ENCODE measurements at regions not wholly inside any gene's neighbourhood (a gene's known extent, or its start where the extent isn't known, plus 50 kb on each side); places are given as distances from the start of the nearest gene placed in this dataset.

- TF ChIP-seq USF2 (IDR thresholded peaks at IDR 0.05; ENCODE audit: borderline replicate concordance, low read depth, low read length), result no peak
- no peak for TF ChIP-seq USF1 (IDR thresholded peaks at IDR 0.05; ENCODE audit: borderline replicate concordance, low read depth)
- no peak for TF ChIP-seq JUND (IDR thresholded peaks at IDR 0.05)
- no peak for TF ChIP-seq EZH2phosphoT487 (IDR thresholded peaks at IDR 0.05; ENCODE audit: borderline replicate concordance, low read depth)
- TF ChIP-seq EP300 (IDR thresholded peaks at IDR 0.05; ENCODE audit: borderline replicate concordance in 1 of 2, low read depth in 1 of 2, low read length in 1 of 2), result no peak
- TF ChIP-seq TAF1 (IDR thresholded peaks at IDR 0.05; ENCODE audit: borderline replicate concordance, low read depth, low read length), result no peak
- Histone ChIP-seq H3K9me2 (no peaks in the 10 kb centered on the region), H3K4me2 (no peak overlapping the region), H4K20me1 (ENCODE audit: insufficient read depth) (no peaks in the 10 kb centered on the region), H3K27ac (ENCODE audit: low read depth in 2 of 2, low read length in 1 of 2) (no peak overlapping the region), H3K27me3 (ENCODE audit: insufficient read depth) (no peaks in the 10 kb centered on the region), H3K36me3 (replicated peaks in 1 of 2; ENCODE audit: control insufficient read depth in 1 of 2, insufficient read depth in 2 of 2, low read length in 1 of 2) (no peaks in the 10 kb centered on the region), H3K9ac (no peak overlapping the region), H3K4me3 (ENCODE audit: low read depth in 2 of 2, low read length in 1 of 2) (no peak overlapping the region), H3K9me3 (no peaks in the 10 kb centered on the region), H2AFZ (ENCODE audit: low read depth) (no peak overlapping the region), H3K79me2 (ENCODE audit: insufficient read depth) (no peaks in the 10 kb centered on the region), H3K4me1 (ENCODE audit: control insufficient read depth in 1 of 2, insufficient read depth in 2 of 2, low read depth in 1 of 2, low read length in 1 of 2) (peaks cover 2 to 6% of the 10 kb centered on the region in 2 experiments; a peak in 1 of 4 replicates), H3F3A (replicated peaks; ENCODE audit: insufficient read depth) (no peaks in the 10 kb centered on the region)
- ChIA-PET CTCF (interaction anchor here (0.9 kb wide), 1 partner anchor 13 kb away, joined by 3 read pairs; no protein-coding TSS in a partner anchor), POLR2A (no interaction called here)
- WGBS (ENCODE audit: low lambda C conversion rate), result 62% methylated on average over 2 of the region's 2 CpGs
- no peak for DNase-seq
These were observed 270.9 kb downstream of the GAS1 start for GRCh38 chr9:86676396-86676795.

GRCh38 chr9:86675805-86676204, 271.5 kb downstream of the GAS1 start:
- no peak overlapping the region for H3K4me2 ChIP-seq
- H3K9ac ChIP-seq, result no peak overlapping the region
- no peaks in the 10 kb centered on the region for H3K27me3 ChIP-seq (ENCODE audit: insufficient read depth)
- 75% methylated on average over 5 of the region's 5 CpGs for WGBS (ENCODE audit: low lambda C conversion rate)
- 0 out of 2 replicates have a peak, but pooled peaks cover 4% of the 10 kb centered on the region for H3K9me3 ChIP-seq
- no peak for DNase-seq
- no peaks in the 10 kb centered on the region for H3K79me2 ChIP-seq (ENCODE audit: insufficient read depth)
- H3F3A ChIP-seq (replicated peaks; ENCODE audit: insufficient read depth), result no peaks in the 10 kb centered on the region
- no peaks in the 10 kb centered on the region for H3K9me2 ChIP-seq
- H4K20me1 ChIP-seq (ENCODE audit: insufficient read depth), result no peaks in the 10 kb centered on the region
- no peak overlapping the region for H3K27ac ChIP-seq (ENCODE audit: low read depth in 2 of 2, low read length in 1 of 2)
- H2AFZ ChIP-seq (ENCODE audit: low read depth), result no peak overlapping the region
- POLR2A ChIA-PET, result no interaction called here
- TF ChIP-seq JUND (IDR thresholded peaks at IDR 0.05), result no peak
- CTCF ChIA-PET, result no interaction called here
- H3K4me3 ChIP-seq (ENCODE audit: low read depth in 2 of 2, low read length in 1 of 2), result no peak overlapping the region
- no peaks in the 10 kb centered on the region for H3K36me3 ChIP-seq (replicated peaks in 1 of 2; ENCODE audit: control insufficient read depth in 1 of 2, insufficient read depth in 2 of 2, low read length in 1 of 2)
- peaks cover 2 to 6% of the 10 kb centered on the region in 2 experiments; a peak in 1 of 4 replicates for H3K4me1 ChIP-seq (ENCODE audit: control insufficient read depth in 1 of 2, insufficient read depth in 2 of 2, low read depth in 1 of 2, low read length in 1 of 2)

GRCh38 chr9:86674487-86674886, 272.8 kb downstream of the GAS1 start:
- H3K9me2 ChIP-seq, result no peaks in the 10 kb centered on the region

More at GRCh38 chr9:86674487-86674886, 272.8 kb downstream of the GAS1 start:
- no peak overlapping the region for H3K4me2 ChIP-seq
- H4K20me1 ChIP-seq (ENCODE audit: insufficient read depth), result no peaks in the 10 kb centered on the region
- H3K4me1 ChIP-seq (ENCODE audit: control insufficient read depth in 1 of 2, insufficient read depth in 2 of 2, low read depth in 1 of 2, low read length in 1 of 2), result peaks cover 2 to 6% of the 10 kb centered on the region in 2 experiments; a peak in 1 of 4 replicates
- no peaks in the 10 kb centered on the region for H3K36me3 ChIP-seq (replicated peaks in 1 of 2; ENCODE audit: control insufficient read depth in 1 of 2, insufficient read depth in 2 of 2, low read length in 1 of 2)
- no peak overlapping the region for H2AFZ ChIP-seq (ENCODE audit: low read depth)
- CTCF ChIA-PET, result interaction anchor here (1.0 to 1.1 kb wide), 2 partner anchors 15 to 24 kb away, joined by 3 read pairs; no protein-coding TSS in a partner anchor
- no peaks in the 10 kb centered on the region for H3K27me3 ChIP-seq (ENCODE audit: insufficient read depth)
- no peak overlapping the region; a peak in 1 of 4 replicates for H3K27ac ChIP-seq (ENCODE audit: low read depth in 2 of 2, low read length in 1 of 2)
- no peak overlapping the region for H3K9ac ChIP-seq
- no peaks in the 10 kb centered on the region for H3F3A ChIP-seq (replicated peaks; ENCODE audit: insufficient read depth)
- POLR2A ChIA-PET, result no interaction called here
- H3K79me2 ChIP-seq (ENCODE audit: insufficient read depth), result no peaks in the 10 kb centered on the region
- H3K9me3 ChIP-seq, result 0 out of 2 replicates have a peak, but pooled peaks cover 8% of the 10 kb centered on the region
- H3K4me3 ChIP-seq (ENCODE audit: low read depth in 2 of 2, low read length in 1 of 2), result no peak overlapping the region
- 23% methylated on average over 2 of the region's 2 CpGs for WGBS (ENCODE audit: low lambda C conversion rate)
- no peak for DNase-seq
- TF ChIP-seq MXI1 (IDR thresholded peaks at IDR 0.05; ENCODE audit: low read depth, low read length) (no peak), POLR2AphosphoS5 (IDR thresholded peaks at IDR 0.05; ENCODE audit: low read depth, low read length) (no peak), TAF1 (IDR thresholded peaks at IDR 0.05; ENCODE audit: borderline replicate concordance, low read depth, low read length) (no peak)

All from SK-N-SH (cell line).